Cardiac muscle cell (in vitro differentiated cells and primary cell): ENCODE measurements at regions not wholly inside any gene's neighbourhood (a gene's known extent, or its start where the extent isn't known, plus 50 kb on each side); places are given as distances from the start of the nearest gene placed in this dataset.

Source experiments
- DNase-seq, 2 donors: peaks; one replicate each; pipeline versions ENCODE4 v3.0.0 to v3.0.0-alpha.2; 2010 to 2017; ENCODE audit warnings: low read depth in 1 of 2, low spot score in 1 of 2
- H3K27ac ChIP-seq: fragments of 200-600 bp; sonication (generic); 2 replicates; pipeline ENCODE4 v1.5.1; 2016
- H3K27me3 ChIP-seq: fragments of 200-600 bp; sonication (generic); 2 replicates; pipeline ENCODE4 v1.6.0; 2016; ENCODE audit warnings: control low read depth
- H3K36me3 ChIP-seq: fragments of 200-600 bp; sonication (generic); 2 replicates; pipeline ENCODE4 v1.5.1; 2016; ENCODE audit warnings: control low read depth
- H3K4me1 ChIP-seq: fragments of 200-600 bp; sonication (generic); 2 replicates; pipeline ENCODE4 v1.8.1; 2017; ENCODE audit warnings: low read depth, mild to moderate bottlenecking, mixed run types
- H3K4me3 ChIP-seq: fragments of 200-600 bp; sonication (generic); 2 replicates; pipeline ENCODE4 v1.5.1; 2016; ENCODE audit warnings: mild to moderate bottlenecking
- H3K9me3 ChIP-seq: fragments of 200-600 bp; sonication (generic); 2 replicates; pipeline ENCODE4 v1.5.1; 2017; ENCODE audit warnings: low read depth, mild to moderate bottlenecking, control low read depth
- TF ChIP-seq, protein P1 (sequence below): IDR thresholded peaks from 2 replicates; pipeline ENCODE4 v1.5.1; 2012; ENCODE audit warnings: low read depth, mild to moderate bottlenecking, low read length

DNA sequence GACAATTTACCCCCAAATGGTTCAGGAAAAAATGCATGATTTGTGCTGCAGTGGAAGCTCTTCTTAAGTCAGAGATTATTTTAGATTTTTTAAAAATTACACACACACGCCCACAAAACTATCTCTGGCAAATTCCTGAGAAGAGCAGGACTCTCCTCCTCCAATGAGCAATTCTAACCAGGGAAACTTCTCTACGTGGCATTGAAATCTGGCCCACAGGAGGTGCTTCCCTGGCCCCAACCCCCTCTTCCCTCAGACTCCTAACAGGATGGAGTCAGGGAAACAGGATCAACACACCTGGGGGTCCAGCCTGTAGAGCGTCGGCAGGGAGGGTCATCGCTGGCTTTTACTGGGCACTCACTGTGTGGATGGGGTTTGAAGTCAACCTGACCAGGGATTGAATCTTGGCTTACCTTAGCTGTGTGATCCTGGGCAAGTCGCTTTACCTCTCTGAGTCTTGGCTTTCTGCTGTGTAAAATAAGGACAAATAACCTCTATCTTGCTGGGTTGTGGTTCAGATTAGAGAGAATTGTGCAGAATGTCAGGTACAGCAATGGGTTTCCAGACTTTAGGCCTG, 65.4 kb upstream of the ASAP2 start:
- no peak overlapping the region for H3K27ac ChIP-seq
- H3K27me3 ChIP-seq = no peaks in the 10 kb centered on the region
- no peak overlapping the region for H3K4me3 ChIP-seq
- H3K4me1 ChIP-seq = peaks cover 3% of the 10 kb centered on the region
- no peaks in the 10 kb centered on the region for H3K9me3 ChIP-seq
- H3K36me3 ChIP-seq = no peaks in the 10 kb centered on the region
- DNase-seq = no peak
- TF ChIP-seq, protein P1, sequence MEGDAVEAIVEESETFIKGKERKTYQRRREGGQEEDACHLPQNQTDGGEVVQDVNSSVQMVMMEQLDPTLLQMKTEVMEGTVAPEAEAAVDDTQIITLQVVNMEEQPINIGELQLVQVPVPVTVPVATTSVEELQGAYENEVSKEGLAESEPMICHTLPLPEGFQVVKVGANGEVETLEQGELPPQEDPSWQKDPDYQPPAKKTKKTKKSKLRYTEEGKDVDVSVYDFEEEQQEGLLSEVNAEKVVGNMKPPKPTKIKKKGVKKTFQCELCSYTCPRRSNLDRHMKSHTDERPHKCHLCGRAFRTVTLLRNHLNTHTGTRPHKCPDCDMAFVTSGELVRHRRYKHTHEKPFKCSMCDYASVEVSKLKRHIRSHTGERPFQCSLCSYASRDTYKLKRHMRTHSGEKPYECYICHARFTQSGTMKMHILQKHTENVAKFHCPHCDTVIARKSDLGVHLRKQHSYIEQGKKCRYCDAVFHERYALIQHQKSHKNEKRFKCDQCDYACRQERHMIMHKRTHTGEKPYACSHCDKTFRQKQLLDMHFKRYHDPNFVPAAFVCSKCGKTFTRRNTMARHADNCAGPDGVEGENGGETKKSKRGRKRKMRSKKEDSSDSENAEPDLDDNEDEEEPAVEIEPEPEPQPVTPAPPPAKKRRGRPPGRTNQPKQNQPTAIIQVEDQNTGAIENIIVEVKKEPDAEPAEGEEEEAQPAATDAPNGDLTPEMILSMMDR = no peak

GRCh38 chr2:9140645-9141044, 66.0 kb upstream of the ASAP2 start:
- peaks cover 3% of the 10 kb centered on the region for H3K4me1 ChIP-seq
- no peaks in the 10 kb centered on the region for H3K27me3 ChIP-seq
- no peak overlapping the region for H3K4me3 ChIP-seq
- DNase-seq = no peak
- no peaks in the 10 kb centered on the region for H3K36me3 ChIP-seq
- TF ChIP-seq, protein P1 = no peak
- H3K27ac ChIP-seq = no peak overlapping the region
- H3K9me3 ChIP-seq = no peaks in the 10 kb centered on the region

GRCh38 chr2:9139491-9140443, 66.8 kb upstream of the ASAP2 start:
- no peak overlapping the region for H3K4me3 ChIP-seq
- TF ChIP-seq, protein P1 = peak; percentile 89
- H3K36me3 ChIP-seq = no peaks in the 10 kb centered on the region
- no peaks in the 10 kb centered on the region for H3K9me3 ChIP-seq
- no peaks in the 10 kb centered on the region for H3K27me3 ChIP-seq
- H3K27ac ChIP-seq = no peak overlapping the region
- DNase-seq = peak; percentile 70 to 81
- H3K4me1 ChIP-seq = peaks cover 3% of the 10 kb centered on the region

DNA sequence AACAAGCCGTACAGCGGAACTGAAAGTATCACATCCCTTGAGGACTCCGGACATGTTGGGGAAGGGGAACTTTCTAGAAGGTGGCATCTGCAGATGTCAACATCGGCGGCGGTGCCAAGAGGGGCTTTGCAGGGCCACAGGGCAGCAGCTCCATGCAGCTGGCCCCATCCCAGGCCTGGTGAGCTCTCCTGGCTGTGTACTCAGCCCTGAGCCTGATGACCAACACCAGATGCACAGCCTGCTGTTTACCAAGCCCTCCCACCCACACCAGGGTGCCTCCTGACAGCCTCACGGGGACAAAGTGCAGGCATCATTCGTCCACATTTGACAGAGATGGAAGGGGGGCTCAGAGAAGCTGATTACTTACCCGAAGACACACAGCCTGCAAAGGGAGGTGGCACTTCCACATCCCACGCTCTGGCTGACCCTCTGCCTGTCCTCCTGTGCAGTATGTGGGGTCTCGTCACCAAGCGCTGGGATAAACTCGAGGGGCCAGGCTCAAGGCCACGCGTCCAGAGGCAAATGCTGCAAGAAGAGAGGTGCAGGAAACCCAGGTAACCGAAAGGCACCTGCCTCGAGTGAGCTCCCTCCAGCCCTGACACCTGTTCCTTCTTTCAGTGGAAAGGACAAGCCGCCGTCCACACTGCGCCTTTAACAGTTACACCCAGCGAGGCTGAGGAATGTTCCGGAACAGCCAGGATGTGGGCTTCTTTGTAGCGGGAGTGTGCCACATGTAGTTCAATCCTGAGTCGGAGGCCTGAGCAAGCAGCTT, 69.0 kb upstream of the ASAP2 start:
- no peaks in the 10 kb centered on the region for H3K9me3 ChIP-seq
- no peak for DNase-seq
- no peak overlapping the region for H3K4me3 ChIP-seq
- H3K27me3 ChIP-seq = no peaks in the 10 kb centered on the region
- TF ChIP-seq, protein P1 = no peak
- H3K4me1 ChIP-seq = peaks cover 3% of the 10 kb centered on the region
- no peak overlapping the region for H3K27ac ChIP-seq
- no peaks in the 10 kb centered on the region for H3K36me3 ChIP-seq

DNA sequence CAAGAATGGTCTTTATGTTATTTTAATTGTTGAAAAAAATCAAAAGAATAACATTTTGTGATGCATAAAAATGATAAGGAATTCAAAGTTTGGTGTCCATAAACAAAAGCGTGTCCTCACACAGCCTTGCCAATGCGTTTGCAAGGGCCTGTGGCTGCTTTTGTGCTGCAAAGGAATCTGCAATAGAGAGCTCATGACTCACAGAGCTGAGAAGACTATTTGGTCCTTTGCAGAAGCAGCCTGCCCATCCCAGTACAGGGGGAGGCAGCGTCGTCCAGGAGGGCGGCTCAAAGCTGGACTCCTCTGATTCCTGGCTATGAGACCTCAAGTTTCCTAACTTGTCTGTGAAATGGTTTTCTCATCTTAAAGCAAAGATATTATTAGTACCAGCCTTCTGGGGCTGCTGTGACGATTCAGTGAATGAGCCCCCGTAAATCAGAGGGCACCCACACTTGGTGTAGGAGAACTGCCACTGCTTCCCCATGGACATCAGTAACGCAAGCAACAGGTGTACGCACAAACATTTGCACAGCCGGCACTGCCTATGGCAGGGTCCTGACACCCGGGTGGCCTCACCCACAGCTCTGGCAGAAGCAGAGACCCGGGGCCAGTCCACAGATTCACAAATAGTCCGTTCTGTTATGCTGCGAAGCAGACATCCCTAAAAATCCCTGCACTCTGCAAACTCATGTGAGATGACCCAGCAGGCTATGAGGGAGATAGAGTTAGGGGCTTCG, 70.6 kb upstream of the ASAP2 start:
- TF ChIP-seq, protein P1 = no peak
- Histone ChIP-seq H3K4me3 (no peak overlapping the region), H3K27me3 (no peaks in the 10 kb centered on the region), H3K4me1 (peaks cover 3% of the 10 kb centered on the region), H3K36me3 (no peaks in the 10 kb centered on the region), H3K9me3 (no peaks in the 10 kb centered on the region), H3K27ac (no peak overlapping the region)
- peak in 1 of 2 donors; percentile 25 for DNase-seq
